Heart left ventricle (tissue), 13 donors: ENCODE measurements at regions not wholly inside any gene's neighbourhood (a gene's known extent, or its start where the extent isn't known, plus 50 kb on each side); places are given as distances from the start of the nearest gene placed in this dataset.

ENCODE experiments used
- POLR2A ChIP-seq, 2 donors: fragments of 450-650 bp; IDR thresholded peaks; one replicate each; pipeline ENCODE4 v1.6.1; 2017; ENCODE audit warnings: antibody characterized with exemption in 2 of 2, mild to moderate bottlenecking in 2 of 2, moderate library complexity in 2 of 2
- TF ChIP-seq, protein P1 (sequence below), 12 donors: fragments of 200-600 bp; sonication (generic) in 4 of 12; IDR thresholded peaks; one replicate each; pipeline versions ENCODE4 v1.5.0 to v1.8.0; 2018 to 2022; ENCODE audit warnings: antibody characterized with exemption in 12 of 12, mild to moderate bottlenecking in 5 of 12
- donor health status: ischemic (EF 13 %, LVEDD 7.1; RV severe dilation, severe dysfunction).
- donor health status: DM: no; HTN: yes; CAD: no.
- donor health status: DM: no; HTN: no; CAD: no.
- donor health status: ischemic (EF 25% LVEDD 6.9; RV normal size, moderate dysfunction).
- donor health status: ischemic (EF 25% LVEDD 5.7; RV mildly dilated, moderate dysfunction).
- donor health status: ischemic (EF 35%, LVEDD 5.7; RV mildly dilated, moderate dysfunction).
- donor health status: nonischemic (EF 11% LVEDD 7.7; RV severe dilation, severe dysfunction).
- donor health status: DM: yes; HTN: yes; CAD: no.
- donor health status: PGD.
- donor health status: ischemic (EF 29% LVEDD 5.4; RV normal size, mild dysfunction).
- donor health status: nonischemic (EF 23%, LVEDD 6.1; RV moderate dilation, normal function).

DNA sequence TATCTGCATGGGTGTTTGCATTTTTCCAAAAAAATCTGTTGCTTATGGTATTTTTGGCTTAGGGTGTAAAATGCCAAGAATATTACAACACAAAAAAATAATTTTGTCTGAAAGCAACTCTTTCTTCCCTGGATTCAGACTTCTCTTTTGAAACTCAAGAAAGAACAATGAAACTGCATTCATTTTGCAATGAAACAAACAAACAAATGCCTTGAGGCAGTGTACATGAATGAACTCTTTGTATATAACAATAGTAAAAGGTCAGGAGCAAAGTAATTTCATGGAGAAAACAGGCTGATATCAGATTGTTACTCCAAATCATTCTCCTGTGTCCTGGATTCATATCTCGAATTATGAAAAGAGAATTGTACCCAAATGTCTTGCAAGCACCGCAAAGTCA lies 301.6 kb upstream of the CDH20 start:
- TF ChIP-seq, protein P1, sequence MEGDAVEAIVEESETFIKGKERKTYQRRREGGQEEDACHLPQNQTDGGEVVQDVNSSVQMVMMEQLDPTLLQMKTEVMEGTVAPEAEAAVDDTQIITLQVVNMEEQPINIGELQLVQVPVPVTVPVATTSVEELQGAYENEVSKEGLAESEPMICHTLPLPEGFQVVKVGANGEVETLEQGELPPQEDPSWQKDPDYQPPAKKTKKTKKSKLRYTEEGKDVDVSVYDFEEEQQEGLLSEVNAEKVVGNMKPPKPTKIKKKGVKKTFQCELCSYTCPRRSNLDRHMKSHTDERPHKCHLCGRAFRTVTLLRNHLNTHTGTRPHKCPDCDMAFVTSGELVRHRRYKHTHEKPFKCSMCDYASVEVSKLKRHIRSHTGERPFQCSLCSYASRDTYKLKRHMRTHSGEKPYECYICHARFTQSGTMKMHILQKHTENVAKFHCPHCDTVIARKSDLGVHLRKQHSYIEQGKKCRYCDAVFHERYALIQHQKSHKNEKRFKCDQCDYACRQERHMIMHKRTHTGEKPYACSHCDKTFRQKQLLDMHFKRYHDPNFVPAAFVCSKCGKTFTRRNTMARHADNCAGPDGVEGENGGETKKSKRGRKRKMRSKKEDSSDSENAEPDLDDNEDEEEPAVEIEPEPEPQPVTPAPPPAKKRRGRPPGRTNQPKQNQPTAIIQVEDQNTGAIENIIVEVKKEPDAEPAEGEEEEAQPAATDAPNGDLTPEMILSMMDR (IDR thresholded peaks at IDR 0.05): no peak
- TF ChIP-seq POLR2A (IDR thresholded peaks at IDR 0.05): no peak
